Psoas muscle (tissue), 7 donors: ENCODE measurements at regions not wholly inside any gene's neighbourhood (a gene's known extent, or its start where the extent isn't known, plus 50 kb on each side); places are given as distances from the start of the nearest gene placed in this dataset.

Experiments used
- ATAC-seq, 4 donors: fragments of 200-7000 bp; cut with Tn5 transposase; one replicate each; pipeline ENCODE4 v1.9.1; 2020; ENCODE audit warnings: moderate library complexity in 3 of 4, mild to moderate bottlenecking in 2 of 4
- DNase-seq, 2 donors: peaks; one replicate each; pipeline ENCODE4 v3.0.0-alpha.2; 2020
- H3K27ac ChIP-seq: fragments of 200-600 bp; one replicate; pipeline ENCODE4 v1.8.0; 2022
- H3K27me3 ChIP-seq, 3 donors: fragments of 200-600 bp in 1 of 3; one replicate each; pipeline versions ENCODE4 v1.6.1 to v1.8.0; 2013 to 2022; ENCODE audit warnings: low read length in 2 of 3, mild to moderate bottlenecking in 2 of 3, moderate library complexity in 1 of 3; ENCODE audit not compliant: insufficient read depth in 3 of 3
- H3K36me3 ChIP-seq, 2 donors: fragments of 200-600 bp in 1 of 2; one replicate each; pipeline versions ENCODE4 v1.6.1 to v1.8.0; 2013 to 2022; ENCODE audit warnings: low read depth in 1 of 2, mild to moderate bottlenecking in 1 of 2, moderate library complexity in 1 of 2; ENCODE audit not compliant: insufficient read depth in 1 of 2
- H3K4me1 ChIP-seq: fragments of 200-600 bp; one replicate; pipeline ENCODE4 v1.8.0; 2022
- H3K4me3 ChIP-seq: fragments of 200-600 bp; one replicate; pipeline ENCODE4 v1.8.0; 2022; ENCODE audit warnings: mild to moderate bottlenecking
- H3K9me3 ChIP-seq: fragments of 200-600 bp; one replicate; pipeline ENCODE4 v1.8.0; 2022
- CTCF ChIP-seq: fragments of 200-600 bp; IDR thresholded peaks from one replicate; pipeline ENCODE4 v1.8.0; 2022; ENCODE audit warnings: antibody characterized with exemption
- WGBS, 3 donors: extraction: QIAGEN DNeasy Blood & Tissue Kit; methylation state at CpG; one replicate each; pipeline versions ENCODE4 v1.1.6 to v1.1.7; 2013; 5-methylcytosine and 5-hydroxymethylcytosine counted together
- intact Hi-C, 2 donors: fragments of 100-400 bp; cut with DNase I; formaldehyde crosslinking; loops; one replicate each; pipeline versions ENCODE4 v1.11.0 to v1.14.2; 2022
- donor health status: healthy with polysubstance abuse.
- donor health status: DM: no; HTN: no; CAD: no; lungs with moderate emphysema.
- donor health status: Bipolar disorder and iron deficiency.
- donor health status: healthy.
- donor health status: DM: yes; HTN: yes; CAD: no.
- donor health status: DM: no; HTN: no; CAD: no.
- donor health status: DM: yes; HTN: yes; CAD: no.

- DNase-seq (no peak), ATAC-seq (no peak)
- no peak overlapping the region for H3K4me3 ChIP-seq
- H3K9me3 ChIP-seq = no peaks in the 10 kb centered on the region
- no peak overlapping the region for H3K27ac ChIP-seq
- no peaks in the 10 kb centered on the region for H3K27me3 ChIP-seq
- 73 to 89% (median 80%) methylated on average over 5 of the region's 5 CpGs for WGBS, 3 donors
- intact Hi-C loops = no loop called here
- TF ChIP-seq CTCF = no peak
- H3K4me1 ChIP-seq = no peaks in the 10 kb centered on the region
- H3K36me3 ChIP-seq = no peaks in the 10 kb centered on the region
These were observed 282.1 kb upstream of the LYPLAL1 start for GRCh38 chr1:218891577-218891976.

- intact Hi-C loops = no loop called here
- no peaks in the 10 kb centered on the region for H3K27me3 ChIP-seq
- no peaks in the 10 kb centered on the region for H3K4me1 ChIP-seq
- H3K4me3 ChIP-seq = no peak overlapping the region
- no peak overlapping the region for H3K27ac ChIP-seq
- WGBS, 3 donors = 87 to 89% (median 89%) methylated on average over 3 of the region's 3 CpGs
- no peaks in the 10 kb centered on the region for H3K36me3 ChIP-seq
- DNase-seq (no peak), ATAC-seq (no peak)
- H3K9me3 ChIP-seq = no peaks in the 10 kb centered on the region
- no peak for TF ChIP-seq CTCF
These were observed 278.6 kb upstream of the LYPLAL1 start for GRCh38 chr1:218895064-218895587.

GRCh38 chr1:218896202-218896601 lies 277.5 kb upstream of the LYPLAL1 start:
- no peak for TF ChIP-seq CTCF
- Histone ChIP-seq H3K36me3 (no peaks in the 10 kb centered on the region), H3K27me3 (no peaks in the 10 kb centered on the region), H3K27ac (no peak overlapping the region), H3K4me3 (no peak overlapping the region), H3K9me3 (no peaks in the 10 kb centered on the region), H3K4me1 (no peaks in the 10 kb centered on the region)
- intact Hi-C loops = no loop called here
- DNase-seq = no peak
- ATAC-seq = no peak
- WGBS, 3 donors = 88 to 91% (median 89%) methylated on average over 5 of the region's 5 CpGs

GRCh38 chr1:218898921-218899320 lies 274.8 kb upstream of the LYPLAL1 start:
- DNase-seq = no peak
- H3K27ac ChIP-seq = no peak overlapping the region
- H3K9me3 ChIP-seq = no peaks in the 10 kb centered on the region
- no peaks in the 10 kb centered on the region for H3K27me3 ChIP-seq
- H3K4me1 ChIP-seq = no peaks in the 10 kb centered on the region
- no peak for TF ChIP-seq CTCF
- no peak for ATAC-seq
- 15 to 50% (median 31%) methylated on average over 2 of the region's 2 CpGs for WGBS, 3 donors
- no peaks in the 10 kb centered on the region for H3K36me3 ChIP-seq
- no peak overlapping the region for H3K4me3 ChIP-seq
- intact Hi-C loops = no loop called here

DNA sequence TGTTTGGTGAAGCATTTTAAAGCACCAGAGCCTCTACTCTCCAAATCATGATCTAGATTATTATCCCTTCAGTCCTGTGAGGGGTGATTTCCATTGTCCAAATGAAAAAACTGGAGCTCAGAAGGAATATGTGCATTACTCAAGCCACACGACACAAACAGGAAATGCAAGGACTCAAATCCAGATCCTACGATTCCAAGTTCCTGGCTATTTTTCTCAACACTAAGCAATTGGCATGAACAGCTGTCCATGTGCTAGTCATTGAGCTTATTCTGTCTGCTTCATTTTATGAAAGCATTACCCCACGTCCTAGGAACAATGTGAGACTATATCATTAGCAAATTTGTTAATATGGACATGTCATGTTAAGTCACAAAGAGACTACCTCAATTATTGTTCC lies 273.1 kb upstream of the LYPLAL1 start:
- intact Hi-C loops = no loop called here
- 15 to 28% (median 16%) methylated on average over 3 of the region's 3 CpGs for WGBS, 3 donors
- Histone ChIP-seq H3K9me3 (no peaks in the 10 kb centered on the region), H3K36me3 (no peaks in the 10 kb centered on the region), H3K27me3 (no peaks in the 10 kb centered on the region), H3K4me3 (no peak overlapping the region), H3K4me1 (no peaks in the 10 kb centered on the region), H3K27ac (no peak overlapping the region)
- DNase-seq (no peak), ATAC-seq (no peak)
- no peak for TF ChIP-seq CTCF
